Ishikawa (cell line): ENCODE measurements at regions not wholly inside any gene's neighbourhood (a gene's known extent, or its start where the extent isn't known, plus 50 kb on each side); places are given as distances from the start of the nearest gene placed in this dataset.

Experiments used
- CEBPB ChIP-seq: IDR thresholded peaks from 2 replicates; pipeline ENCODE4 v1.6.1; 2012
- EP300 ChIP-seq: IDR thresholded peaks from 2 replicates; pipeline ENCODE4 v1.6.1; 2012; ENCODE audit warnings: borderline replicate concordance
- NFIC ChIP-seq: IDR thresholded peaks from 2 replicates; pipeline ENCODE4 v1.6.1; 2012
- RAD21 ChIP-seq: IDR thresholded peaks from 2 replicates; pipeline ENCODE4 v1.6.1; 2012; ENCODE audit warnings: low read depth
- YY1 ChIP-seq: IDR thresholded peaks from 2 replicates; pipeline ENCODE4 v1.6.1; 2012; ENCODE audit warnings: low read depth
- TF ChIP-seq, protein P1 (sequence below): IDR thresholded peaks from 2 replicates; pipeline ENCODE4 v1.6.1; 2012
- TF ChIP-seq, protein P2 (sequence below): IDR thresholded peaks from 2 replicates; pipeline ENCODE4 v1.6.1; 2012

DNA sequence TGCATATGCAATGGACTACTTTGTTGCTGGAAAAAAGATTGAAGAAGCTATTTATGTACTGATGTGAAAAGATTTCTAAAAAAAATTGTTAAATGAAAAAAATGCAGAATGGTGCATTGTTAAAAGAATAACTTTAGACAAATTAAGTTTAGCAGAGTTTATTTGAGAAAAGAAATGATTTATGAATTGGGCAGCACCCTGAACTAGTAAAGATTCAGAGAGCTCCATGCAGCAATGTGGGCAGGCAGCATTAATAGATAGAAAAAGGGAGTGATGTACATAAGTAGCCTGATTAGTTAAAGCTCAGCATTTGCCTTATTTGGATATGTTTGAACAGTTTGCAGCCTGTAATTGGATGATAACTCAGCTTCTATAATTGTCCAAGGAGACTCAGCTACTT lies 677.9 kb upstream of the SEMA6A start:
- TF ChIP-seq YY1 (no peak), EP300 (no peak), RAD21 (no peak), NFIC (no peak), CEBPB (no peak)
- TF ChIP-seq, protein P1, sequence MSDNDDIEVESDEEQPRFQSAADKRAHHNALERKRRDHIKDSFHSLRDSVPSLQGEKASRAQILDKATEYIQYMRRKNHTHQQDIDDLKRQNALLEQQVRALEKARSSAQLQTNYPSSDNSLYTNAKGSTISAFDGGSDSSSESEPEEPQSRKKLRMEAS = no peak
- TF ChIP-seq, protein P2, sequence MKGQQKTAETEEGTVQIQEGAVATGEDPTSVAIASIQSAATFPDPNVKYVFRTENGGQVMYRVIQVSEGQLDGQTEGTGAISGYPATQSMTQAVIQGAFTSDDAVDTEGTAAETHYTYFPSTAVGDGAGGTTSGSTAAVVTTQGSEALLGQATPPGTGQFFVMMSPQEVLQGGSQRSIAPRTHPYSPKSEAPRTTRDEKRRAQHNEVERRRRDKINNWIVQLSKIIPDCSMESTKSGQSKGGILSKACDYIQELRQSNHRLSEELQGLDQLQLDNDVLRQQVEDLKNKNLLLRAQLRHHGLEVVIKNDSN = no peak
